HL-60 (cell line): ENCODE measurements at regions not wholly inside any gene's neighbourhood (a gene's known extent, or its start where the extent isn't known, plus 50 kb on each side); places are given as distances from the start of the nearest gene placed in this dataset.

Experiments
- CTCF ChIP-seq: IDR thresholded peaks from one replicate; pipeline ENCODE4 v1.5.1; 2011; ENCODE audit warnings: low read length, control low read depth, inconsistent platforms; ENCODE audit not compliant: insufficient read depth
- GABPA ChIP-seq: IDR thresholded peaks from 2 replicates; pipeline ENCODE4 v1.6.1; 2012; ENCODE audit warnings: low read depth
- POLR2AphosphoS5 ChIP-seq: IDR thresholded peaks from 2 replicates; pipeline ENCODE4 v1.6.1; 2012; ENCODE audit warnings: low read depth
- TF ChIP-seq, protein P1 (sequence below): IDR thresholded peaks from 2 replicates; pipeline ENCODE4 v1.6.1; 2012; ENCODE audit warnings: low read depth; ENCODE audit not compliant: insufficient replicate concordance

DNA sequence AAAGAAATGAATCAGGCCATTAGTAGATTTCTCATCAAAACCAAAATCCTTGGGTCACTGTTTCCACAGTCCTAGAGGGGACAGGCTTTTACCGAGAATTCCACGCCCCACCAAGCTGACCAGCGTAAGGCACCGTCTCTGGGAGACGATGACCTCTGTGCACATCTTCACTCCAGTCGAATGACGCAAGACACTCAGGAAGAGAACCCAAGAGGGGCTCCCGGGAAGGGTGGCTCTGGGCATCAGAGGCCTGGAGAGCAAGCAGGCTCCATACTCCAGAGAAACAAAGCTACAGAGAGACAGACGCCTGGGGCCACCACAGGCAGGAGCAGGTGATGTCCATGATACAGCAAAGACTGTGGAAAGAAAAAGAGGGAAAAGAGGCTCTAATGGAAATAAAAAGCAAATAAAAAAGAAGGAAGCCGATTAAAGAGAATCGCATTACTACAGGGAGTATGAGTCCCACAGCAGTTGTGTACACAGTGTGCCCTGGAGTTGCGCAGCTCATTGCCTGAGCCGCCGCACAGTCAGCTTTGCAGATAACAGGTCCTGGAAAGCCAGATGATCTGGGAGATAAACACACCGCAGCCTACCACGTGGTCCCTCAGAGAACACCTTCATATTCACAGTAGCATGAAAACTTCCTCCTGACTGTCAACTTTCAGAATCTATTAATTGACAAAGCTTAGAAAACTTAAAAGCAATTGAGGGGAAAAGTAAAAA, 572.7 kb upstream of the SALL3 start:
- no peak for TF ChIP-seq CTCF
- TF ChIP-seq POLR2AphosphoS5, result no peak
- TF ChIP-seq, protein P1, sequence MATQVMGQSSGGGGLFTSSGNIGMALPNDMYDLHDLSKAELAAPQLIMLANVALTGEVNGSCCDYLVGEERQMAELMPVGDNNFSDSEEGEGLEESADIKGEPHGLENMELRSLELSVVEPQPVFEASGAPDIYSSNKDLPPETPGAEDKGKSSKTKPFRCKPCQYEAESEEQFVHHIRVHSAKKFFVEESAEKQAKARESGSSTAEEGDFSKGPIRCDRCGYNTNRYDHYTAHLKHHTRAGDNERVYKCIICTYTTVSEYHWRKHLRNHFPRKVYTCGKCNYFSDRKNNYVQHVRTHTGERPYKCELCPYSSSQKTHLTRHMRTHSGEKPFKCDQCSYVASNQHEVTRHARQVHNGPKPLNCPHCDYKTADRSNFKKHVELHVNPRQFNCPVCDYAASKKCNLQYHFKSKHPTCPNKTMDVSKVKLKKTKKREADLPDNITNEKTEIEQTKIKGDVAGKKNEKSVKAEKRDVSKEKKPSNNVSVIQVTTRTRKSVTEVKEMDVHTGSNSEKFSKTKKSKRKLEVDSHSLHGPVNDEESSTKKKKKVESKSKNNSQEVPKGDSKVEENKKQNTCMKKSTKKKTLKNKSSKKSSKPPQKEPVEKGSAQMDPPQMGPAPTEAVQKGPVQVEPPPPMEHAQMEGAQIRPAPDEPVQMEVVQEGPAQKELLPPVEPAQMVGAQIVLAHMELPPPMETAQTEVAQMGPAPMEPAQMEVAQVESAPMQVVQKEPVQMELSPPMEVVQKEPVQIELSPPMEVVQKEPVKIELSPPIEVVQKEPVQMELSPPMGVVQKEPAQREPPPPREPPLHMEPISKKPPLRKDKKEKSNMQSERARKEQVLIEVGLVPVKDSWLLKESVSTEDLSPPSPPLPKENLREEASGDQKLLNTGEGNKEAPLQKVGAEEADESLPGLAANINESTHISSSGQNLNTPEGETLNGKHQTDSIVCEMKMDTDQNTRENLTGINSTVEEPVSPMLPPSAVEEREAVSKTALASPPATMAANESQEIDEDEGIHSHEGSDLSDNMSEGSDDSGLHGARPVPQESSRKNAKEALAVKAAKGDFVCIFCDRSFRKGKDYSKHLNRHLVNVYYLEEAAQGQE, result no peak
- TF ChIP-seq GABPA, result no peak
